Heart right ventricle (tissue), 16 donors: ENCODE measurements at regions not wholly inside any gene's neighbourhood (a gene's known extent, or its start where the extent isn't known, plus 50 kb on each side); places are given as distances from the start of the nearest gene placed in this dataset.
"Not testable (repeated sequence)": the region's sequence is repeated elsewhere in the genome, so short reads cannot be mapped to it uniquely, and the experiment has no call there.

Experiments
- ATAC-seq, 8 donors: fragments of 200-7000 bp; cut with Tn5 transposase; one replicate each; pipeline ENCODE4 v1.9.1; 2020; ENCODE audit warnings: mild to moderate bottlenecking in 8 of 8, moderate library complexity in 8 of 8, moderate number of reproducible peaks in 1 of 8
- DNase-seq, 2 donors: peaks; one replicate each; pipeline ENCODE4 v3.0.0-alpha.2; 2020
- H3K27ac ChIP-seq, 10 donors: fragments of 200-600 bp; sonication (generic) in 2 of 10; one replicate each; pipeline versions ENCODE4 v1.5.0 to v1.8.0; 2020 to 2022; ENCODE audit warnings: mild to moderate bottlenecking in 3 of 10
- H3K27me3 ChIP-seq, 7 donors: fragments of 200-600 bp; one replicate each; pipeline ENCODE4 v1.8.0; 2021 to 2022; ENCODE audit warnings: mild to moderate bottlenecking in 2 of 7
- H3K36me3 ChIP-seq, 9 donors: fragments of 200-600 bp; sonication (generic) in 1 of 9; one replicate each; pipeline versions ENCODE4 v1.5.0 to v1.8.0; 2020 to 2022; ENCODE audit warnings: mild to moderate bottlenecking in 2 of 9
- H3K4me1 ChIP-seq, 9 donors: fragments of 200-600 bp; sonication (generic) in 1 of 9; one replicate each; pipeline versions ENCODE4 v1.5.0 to v1.8.0; 2020 to 2022; ENCODE audit warnings: mild to moderate bottlenecking in 4 of 9
- H3K4me3 ChIP-seq, 10 donors: fragments of 200-600 bp; sonication (generic) in 2 of 10; one replicate each; pipeline versions ENCODE4 v1.5.0 to v1.8.0; 2020 to 2022; ENCODE audit warnings: mild to moderate bottlenecking in 7 of 10, moderate library complexity in 2 of 10
- H3K9me3 ChIP-seq, 11 donors: fragments of 200-600 bp in 10 of 11; sonication (generic) in 2 of 11; one replicate each; pipeline versions ENCODE4 v1.5.0 to v1.8.0; 2013 to 2022; ENCODE audit warnings: mild to moderate bottlenecking in 2 of 11, control low read depth in 1 of 11, moderate library complexity in 1 of 11
- CTCF ChIP-seq, 9 donors: fragments of 200-600 bp; sonication (generic) in 2 of 9; IDR thresholded peaks; one replicate each; pipeline versions ENCODE4 v1.5.0 to v1.8.0; 2021 to 2022; ENCODE audit warnings: antibody characterized with exemption in 9 of 9, mild to moderate bottlenecking in 5 of 9, moderate library complexity in 1 of 9
- WGBS, 2 donors: extraction: QIAGEN DNeasy Blood & Tissue Kit; methylation state at CpG; one replicate each; pipeline ENCODE4 v1.1.7; 2013; ENCODE audit warnings: inconsistent platforms in 1 of 2; 5-methylcytosine and 5-hydroxymethylcytosine counted together
- intact Hi-C, 10 donors: fragments of 100-400 bp; cut with DNase I; formaldehyde crosslinking; loops; one replicate each; pipeline versions ENCODE4 v1.11.1 to v1.14.2; 2022
- donor health status: Arrhythmogenic right ventricular cardiomyopathy.
- donor health status: ischemic (EF 13 %, LVEDD 7.1; RV severe dilation, severe dysfunction).
- donor health status: healthy with polysubstance abuse.
- donor health status: DM: no; HTN: yes; CAD: no.
- donor health status: DM: no; HTN: no; CAD: no.
- donor health status: ischemic (EF 25% LVEDD 6.9; RV normal size, moderate dysfunction).
- donor health status: ischemic (EF 25% LVEDD 5.7; RV mildly dilated, moderate dysfunction).
- donor health status: healthy.
- donor health status: DM: yes; HTN: yes; CAD: no.
- donor health status: Ischemic cardiomyopathy.
- donor health status: ischemic (EF 35%, LVEDD 5.7; RV mildly dilated, moderate dysfunction).
- donor health status: nonischemic (EF 11% LVEDD 7.7; RV severe dilation, severe dysfunction).
- donor health status: DM: yes; HTN: yes; CAD: no.
- donor health status: PGD.
- donor health status: ischemic (EF 29% LVEDD 5.4; RV normal size, mild dysfunction).
- donor health status: nonischemic (EF 23%, LVEDD 6.1; RV moderate dilation, normal function).

DNA sequence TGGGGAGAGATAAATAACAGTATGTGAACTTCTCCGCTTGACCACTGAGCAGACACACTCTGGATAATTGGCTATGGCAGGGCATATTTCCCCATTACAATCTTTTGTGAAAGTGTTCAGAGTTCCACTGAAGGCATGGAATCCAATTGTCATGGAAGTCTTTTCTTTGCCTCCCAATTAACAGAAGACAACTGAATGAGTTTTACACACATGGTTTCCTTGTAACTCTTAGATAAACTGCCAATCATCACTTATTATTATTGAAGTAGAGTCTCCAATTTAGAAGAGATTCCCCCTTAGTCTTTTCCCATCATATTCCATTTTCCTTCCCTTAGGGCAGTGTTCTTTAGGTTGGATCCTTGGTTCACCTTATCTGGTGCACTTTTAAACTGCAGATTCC lies 308.3 kb downstream of the NR2F2 start:
- 92 to 96% methylated on average over 1 of the region's 1 CpG for WGBS, 2 donors
- DNase-seq (no peak), ATAC-seq (no peak)
- no peak for TF ChIP-seq CTCF (IDR thresholded peaks at IDR 0.05)
- Histone ChIP-seq H3K9me3 (peaks cover 0 to 22% (median 2%) of the 10 kb centered on the region in 11 donors), H3K27ac (no peak overlapping the region), H3K4me3 (no peak overlapping the region), H3K27me3 (peaks cover 0 to 14% (median 0%) of the 10 kb centered on the region in 7 donors), H3K4me1 (no peaks in the 10 kb centered on the region), H3K36me3 (no peaks in the 10 kb centered on the region)
- intact Hi-C loops: no loop called here

GRCh38 chr15:96645796-96646195 lies 315.3 kb downstream of the NR2F2 start:
- Histone ChIP-seq H3K9me3 (peaks cover 0 to 23% (median 2%) of the 10 kb centered on the region in 11 donors), H3K4me1 (no peaks in the 10 kb centered on the region), H3K27me3 (peaks cover 0 to 15% (median 0%) of the 10 kb centered on the region in 7 donors), H3K4me3 (no peak overlapping the region), H3K27ac (no peak overlapping the region), H3K36me3 (no peaks in the 10 kb centered on the region)
- DNase-seq (no peak), ATAC-seq (no peak)
- intact Hi-C loops: no loop called here
- 61 to 71% methylated on average over 9 of the region's 9 CpGs for WGBS, 2 donors
- TF ChIP-seq CTCF (IDR thresholded peaks at IDR 0.05): no peak

GRCh38 chr15:96648866-96649265 lies 318.4 kb downstream of the NR2F2 start:
- ATAC-seq (no peak), DNase-seq (no peak)
- H3K4me3 ChIP-seq: no peak overlapping the region
- H3K4me1 ChIP-seq: no peaks in the 10 kb centered on the region
- H3K9me3 ChIP-seq: peaks cover 0 to under 1% (median 0%) of the 10 kb centered on the region in 11 donors
- no peak overlapping the region for H3K27ac ChIP-seq
- H3K36me3 ChIP-seq: no peaks in the 10 kb centered on the region
- TF ChIP-seq CTCF (IDR thresholded peaks at IDR 0.05): no peak
- intact Hi-C loops: no loop called here
- H3K27me3 ChIP-seq: peaks cover 0 to 15% (median 0%) of the 10 kb centered on the region in 7 donors
- 82 to 84% methylated on average over 9 of the region's 9 CpGs for WGBS, 2 donors

GRCh38 chr15:96657096-96657495 lies 326.6 kb downstream of the NR2F2 start:
- H3K36me3 ChIP-seq: no peaks in the 10 kb centered on the region
- H3K4me1 ChIP-seq: no peaks in the 10 kb centered on the region
- H3K27me3 ChIP-seq: no peaks in the 10 kb centered on the region
- H3K9me3 ChIP-seq: no peaks in the 10 kb centered on the region
- H3K4me3 ChIP-seq: no peak overlapping the region
- intact Hi-C loops: no loop called here
- ATAC-seq (no peak), DNase-seq (no peak)
- no peak for TF ChIP-seq CTCF (IDR thresholded peaks at IDR 0.05)
- no peak overlapping the region for H3K27ac ChIP-seq
- 54 to 65% methylated on average over 1 of the region's 1 CpG for WGBS, 2 donors

DNA sequence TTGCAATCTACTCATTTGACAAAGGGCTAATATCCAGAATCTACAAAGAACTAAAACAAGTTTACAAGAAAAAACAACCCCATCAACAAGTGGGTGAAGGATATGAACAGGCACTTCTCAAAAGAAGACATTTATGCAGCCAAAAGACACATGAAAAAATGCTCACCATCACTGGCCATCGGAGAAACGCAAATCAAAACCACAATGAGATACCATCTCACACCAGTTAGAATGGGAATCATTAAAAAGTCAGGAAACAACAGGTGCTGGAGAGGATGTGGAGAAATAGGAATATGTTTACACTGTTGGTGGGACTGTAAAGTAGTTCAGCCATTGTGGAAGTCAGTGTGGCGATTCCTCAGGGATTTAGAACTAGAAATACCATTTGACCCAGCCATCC lies 336.5 kb downstream of the NR2F2 start:
- DNase-seq, ATAC-seq, H3K4me3 ChIP-seq, H3K4me1 ChIP-seq, H3K36me3 ChIP-seq, H3K27me3 ChIP-seq, intact Hi-C loops, H3K9me3 ChIP-seq, H3K27ac ChIP-seq: not testable (repeated sequence)
- 94 to 95% methylated on average over 3 of the region's 3 CpGs for WGBS, 2 donors
